DMS53 (cell line): ENCODE measurements at regions not wholly inside any gene's neighbourhood (a gene's known extent, or its start where the extent isn't known, plus 50 kb on each side); places are given as distances from the start of the nearest gene placed in this dataset.
A peak's percentile ranks its signal among the peaks of the same experiment; 100 is the strongest.
"Not testable (repeated sequence)": the region's sequence is repeated elsewhere in the genome, so short reads cannot be mapped to it uniquely, and the experiment has no call there.

ENCODE experiments used
- DNase-seq: peaks from one replicate; lab custom pipeline; 2025; lab: John Stamatoyannopoulos, UW

- DNase-seq = no peak
Observed at GRCh38 chr3:76525726-76526125, 514.2 kb upstream of the ROBO2 start.

GRCh38 chr3:76527773-76528172 is 512.1 kb upstream of the ROBO2 start:
- no peak for DNase-seq

- no peak for DNase-seq
Observed at GRCh38 chr3:76532158-76532822, 507.6 kb upstream of the ROBO2 start.

DNA sequence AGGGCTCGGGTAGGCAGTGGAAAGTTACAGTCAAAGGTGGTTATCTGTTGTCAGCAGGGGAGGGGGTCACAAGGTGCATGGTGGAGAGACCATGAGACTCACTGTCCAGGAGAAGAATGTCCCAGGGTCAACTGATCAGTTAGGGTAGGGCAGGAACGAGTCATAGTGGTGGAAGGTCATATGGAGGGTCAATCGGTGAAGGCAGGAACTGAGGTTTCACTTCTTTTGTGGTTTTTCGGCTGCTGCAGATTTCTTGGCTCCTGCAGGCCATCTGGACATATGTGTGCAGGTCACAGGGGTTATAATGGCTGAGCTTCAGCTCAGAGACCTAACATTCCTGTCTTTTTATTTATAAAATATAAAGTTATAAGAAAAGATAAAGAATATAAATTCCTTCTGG is 506.2 kb upstream of the ROBO2 start:
- DNase-seq = not testable (repeated sequence)

- not testable (repeated sequence) for DNase-seq
Observed at GRCh38 chr3:76537857-76538256, 502.0 kb upstream of the ROBO2 start.

GRCh38 chr3:76547674-76548073 is 492.2 kb upstream of the ROBO2 start:
- no peak for DNase-seq

- no peak for DNase-seq
Observed at GRCh38 chr3:76550522-76551201, 489.2 kb upstream of the ROBO2 start.

- DNase-seq = no peak
Observed at GRCh38 chr3:76551739-76552138, 488.2 kb upstream of the ROBO2 start.

- no peak for DNase-seq
Observed at GRCh38 chr3:76552653-76553052, 487.2 kb upstream of the ROBO2 start.

DNA sequence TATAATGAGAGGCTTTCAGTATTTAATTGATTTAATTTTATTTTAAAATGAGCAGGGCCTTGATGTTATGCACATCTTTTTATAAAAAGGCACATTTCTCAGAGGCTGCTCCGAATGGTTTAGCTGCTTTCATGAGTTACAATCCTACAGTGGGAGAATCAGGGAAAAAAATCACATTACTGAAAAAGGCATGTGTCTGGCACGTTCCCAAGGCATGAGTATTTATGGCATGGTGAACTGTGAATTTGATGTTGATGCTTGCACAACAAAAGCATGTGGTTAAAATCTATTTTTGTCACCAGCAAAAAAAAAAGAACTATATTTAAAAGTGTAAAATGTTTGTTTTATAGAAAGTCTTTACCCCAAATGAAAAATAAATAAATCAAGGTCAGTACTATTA is 485.2 kb upstream of the ROBO2 start:
- DNase-seq = no peak

DNA sequence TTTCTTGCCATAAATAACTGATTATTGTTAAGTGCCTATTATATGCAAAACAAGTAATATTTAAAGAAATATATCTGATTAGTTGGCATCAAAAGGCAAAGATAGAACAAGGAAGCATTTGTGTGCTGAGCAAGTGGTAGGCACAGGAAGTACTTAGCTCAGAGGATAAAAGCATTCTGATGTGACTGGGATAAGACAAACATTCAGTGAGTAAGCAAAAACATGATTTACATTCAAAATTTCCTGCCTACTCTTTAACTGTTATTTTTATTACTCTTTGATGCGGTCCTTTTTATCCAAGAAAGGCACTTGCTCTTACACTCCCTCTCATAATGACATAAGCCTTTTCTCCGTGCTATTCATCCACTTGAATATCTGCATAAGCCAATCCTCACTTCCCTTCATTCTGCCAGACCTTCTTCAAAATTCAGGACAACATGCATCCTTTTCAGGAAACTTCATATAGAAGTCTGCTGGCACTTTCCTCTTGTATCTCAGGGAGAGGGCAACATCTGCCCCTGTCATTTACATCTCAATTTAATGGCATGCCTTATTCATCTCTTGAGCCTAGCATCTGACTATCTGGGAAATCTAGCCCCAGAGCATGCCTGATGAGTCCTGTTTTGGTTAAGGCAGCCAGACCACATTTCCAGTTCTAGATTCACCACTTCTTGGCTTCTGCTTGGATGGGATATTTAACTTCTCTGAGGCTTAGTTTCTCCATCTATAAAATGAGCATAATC is 478.2 kb upstream of the ROBO2 start:
- peak; percentile 48 for DNase-seq

DNA sequence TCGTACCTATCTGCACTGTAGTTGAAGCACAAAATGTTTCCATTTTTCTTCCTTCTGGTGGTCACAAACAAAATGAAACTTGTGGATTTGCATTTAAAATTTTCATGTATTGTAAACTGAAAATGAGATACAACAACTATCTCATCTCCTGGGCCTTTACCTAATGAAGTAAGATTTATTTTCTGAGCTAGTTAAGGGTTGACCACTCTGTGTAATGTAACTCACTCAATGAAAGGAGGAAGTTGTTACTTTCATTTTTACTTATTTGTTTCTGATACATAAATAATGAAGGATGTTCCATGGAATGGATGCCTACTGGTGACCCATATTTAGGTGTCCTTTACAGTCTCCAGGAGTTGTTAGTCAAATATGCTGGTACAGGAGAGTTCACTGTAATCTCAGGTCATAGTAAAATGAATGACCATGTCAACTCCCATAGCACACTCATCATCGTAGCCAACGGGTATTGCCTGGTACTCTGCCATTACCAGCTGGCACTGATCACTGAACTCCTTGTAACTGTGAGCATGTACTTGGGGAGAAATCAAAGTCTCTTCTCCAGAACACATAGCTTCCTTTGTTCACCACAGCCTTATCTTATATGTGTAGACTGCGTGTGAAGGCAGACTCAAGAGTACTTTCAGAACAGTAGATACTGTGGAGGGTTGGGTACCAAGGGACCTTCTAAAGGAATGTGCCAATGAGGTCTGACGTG is 474.2 kb upstream of the ROBO2 start:
- no peak for DNase-seq

GRCh38 chr3:76566211-76566534 is 473.7 kb upstream of the ROBO2 start:
- peak; percentile 51 for DNase-seq

DNA sequence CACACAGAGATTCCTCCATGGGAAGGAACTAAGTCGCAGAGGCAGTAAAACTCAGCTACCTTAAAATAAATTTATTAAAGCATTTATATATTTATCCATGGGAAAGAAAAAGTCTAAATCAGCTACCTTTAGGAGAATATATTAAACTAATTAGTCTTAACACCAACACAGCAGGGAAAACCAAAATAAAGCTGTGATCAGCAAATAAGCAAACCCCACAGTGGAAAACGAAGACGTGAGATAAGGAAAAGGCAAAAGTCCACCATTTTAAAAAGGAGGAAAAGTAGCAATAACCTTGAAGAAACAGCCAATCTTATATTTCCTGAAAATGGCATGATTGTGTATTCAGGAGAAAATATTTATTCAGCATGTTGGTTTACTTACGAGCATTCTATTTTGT is 473.0 kb upstream of the ROBO2 start:
- no peak for DNase-seq

GRCh38 chr3:76570436-76571057 is 469.4 kb upstream of the ROBO2 start:
- peak; percentile 38 for DNase-seq

- no peak for DNase-seq
Observed at GRCh38 chr3:76576201-76576600, 463.7 kb upstream of the ROBO2 start.

GRCh38 chr3:76582098-76582497 is 457.8 kb upstream of the ROBO2 start:
- no peak for DNase-seq

DNA sequence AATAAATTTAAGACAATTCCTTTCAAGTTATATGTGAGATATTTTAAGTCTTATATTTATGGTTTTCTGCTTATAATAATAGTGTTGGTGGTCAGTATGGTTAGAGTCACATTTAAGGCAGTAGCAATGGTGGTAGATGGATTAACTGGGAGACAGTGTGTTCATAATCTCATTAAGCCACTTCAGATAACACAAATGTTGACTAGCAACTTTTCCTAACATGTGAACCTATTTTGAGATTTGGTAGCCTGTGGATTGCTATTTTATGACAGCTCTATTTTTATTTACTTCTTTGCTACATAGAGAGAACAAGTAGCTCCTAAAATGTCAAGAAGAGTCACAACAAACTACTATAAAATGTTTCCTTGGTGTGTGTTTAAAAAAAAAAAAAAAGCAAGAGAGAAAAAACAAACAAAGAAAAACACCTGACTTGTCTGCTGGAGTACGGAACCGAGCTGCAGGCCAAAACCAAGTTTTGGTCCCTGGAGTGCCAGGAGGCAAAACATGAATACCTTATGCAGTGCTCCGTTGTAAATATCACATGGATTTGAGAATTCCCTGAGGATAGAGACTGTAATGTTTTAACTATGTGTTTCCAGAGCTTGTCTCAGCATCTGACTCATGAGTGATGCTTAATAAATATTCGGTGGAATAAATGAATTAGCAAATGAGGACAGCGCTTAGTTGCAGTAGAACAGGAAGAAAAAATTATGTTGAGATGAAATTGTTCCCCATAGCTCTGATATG is 457.1 kb upstream of the ROBO2 start:
- DNase-seq = no peak

GRCh38 chr3:76585794-76586392 is 454.0 kb upstream of the ROBO2 start:
- peak; percentile 36 for DNase-seq

GRCh38 chr3:76586471-76586870 is 453.4 kb upstream of the ROBO2 start:
- DNase-seq = no peak

GRCh38 chr3:76610150-76610549 is 429.7 kb upstream of the ROBO2 start:
- no peak for DNase-seq
